HCT116 (cell line): ENCODE measurements at regions not wholly inside any gene's neighbourhood (a gene's known extent, or its start where the extent isn't known, plus 50 kb on each side); places are given as distances from the start of the nearest gene placed in this dataset.

ENCODE experiments used
- ATAC-seq: fragments of 200-7000 bp; cut with Tn5 transposase; 2 replicates; pipeline ENCODE4 v1.9.1; 2020; ENCODE audit warnings: mild to moderate bottlenecking, moderate library complexity
- BruUV-seq: library from RNA; stranded (reverse); fragments of 400-500 nt; replicated peaks from 2 replicates; lab custom pipeline; 2021; lab: Mats Ljungman, UMichigan
- CTCF ChIA-PET: fragments of 300-600 bp; sonication (Branson Sonifier 250); formaldehyde crosslinking; loops from one replicate; lab custom pipeline; 2021; ENCODE audit warnings: antibody characterized with exemption; lab: Charles Lee
- POLR2A ChIA-PET: fragments of 300-600, 350-600 bp; sonication (Branson Sonifier 250); formaldehyde crosslinking; loops from one replicate; lab custom pipeline; 2021; ENCODE audit warnings: antibody characterized with exemption; lab: Charles Lee
- RAD21 ChIA-PET, 2 experiments: fragments of 300-600 bp; sonication (Branson Sonifier 250); formaldehyde crosslinking; loops; one replicate each; lab custom pipeline; 2023; ENCODE audit warnings: low total read pairs in 2 of 2; ENCODE audit not compliant: uncharacterized antibody in 2 of 2, unreplicated experiment in 2 of 2, low non-redundant PET in 1 of 2; lab: Charles Lee
- DNase-seq: peaks from one replicate; pipeline ENCODE4 v3.0.0-alpha.2; 2010; ENCODE audit warnings: low read depth, low spot score
- H2AFZ ChIP-seq: fragments of 200-600 bp; shearing (Covaris generic), sonication (generic); 2 replicates; pipeline ENCODE4 v1.6.1; 2017; ENCODE audit warnings: low read depth, mixed run types, mixed read lengths, antibody characterized with exemption, low read length; ENCODE audit not compliant: poor library complexity, severe bottlenecking
- H3K27ac ChIP-seq: 2 replicates; pipeline ENCODE4 v1.5.1; 2012; ENCODE audit warnings: low read depth, low read length
- H3K27me3 ChIP-seq: fragments of 200-600 bp; sonication (generic); 2 replicates; pipeline ENCODE4 v1.6.1; 2016; ENCODE audit warnings: mixed run types, low read length, mixed read lengths; ENCODE audit not compliant: insufficient read depth
- H3K36me3 ChIP-seq, 2 experiments: fragments of 200-500 bp in 1 of 2; fragments of 200-600 bp in 1 of 2; sonication (Bioruptor generic) in 1 of 2; sonication (generic) in 1 of 2; 2 replicates each; pipeline versions ENCODE4 v1.5.1 to v1.6.1; 2014 to 2016; ENCODE audit warnings: low read length in 2 of 2, inconsistent platforms in 1 of 2, mixed read lengths in 1 of 2, mixed run types in 1 of 2; ENCODE audit not compliant: insufficient read depth in 2 of 2, control insufficient read depth in 1 of 2
- H3K4me1 ChIP-seq, 2 experiments: fragments of 200-600 bp in 1 of 2; sonication (generic) in 1 of 2; 2 replicates each; pipeline versions ENCODE4 v1.5.1 to v1.6.1; 2012 to 2017; ENCODE audit warnings: low read length in 2 of 2, inconsistent platforms in 1 of 2, mild to moderate bottlenecking in 1 of 2, mixed read lengths in 1 of 2, mixed run types in 1 of 2, moderate library complexity in 1 of 2; ENCODE audit not compliant: insufficient read depth in 2 of 2, control insufficient read depth in 1 of 2
- H3K4me2 ChIP-seq: fragments of 200-600 bp; sonication (generic); 2 replicates; pipeline ENCODE4 v1.6.1; 2017; ENCODE audit warnings: mixed run types, low read length, mixed read lengths
- H3K4me3 ChIP-seq, 2 experiments: fragments of 200-600 bp in 1 of 2; sonication (generic) in 1 of 2; replicated peaks in 1 of 2; 2 replicates each; pipeline ENCODE4 v1.5.1; 2011 to 2016; ENCODE audit warnings: low read length in 2 of 2, control low read depth in 1 of 2, low read depth in 1 of 2, mild to moderate bottlenecking in 1 of 2, mixed read lengths in 1 of 2, mixed run types in 1 of 2
- H3K79me2 ChIP-seq: fragments of 200-600 bp; sonication (generic); 2 replicates; pipeline ENCODE4 v1.6.1; 2017; ENCODE audit warnings: mild to moderate bottlenecking, mixed run types, low read length, moderate library complexity, mixed read lengths; ENCODE audit not compliant: insufficient read depth
- H3K9ac ChIP-seq: fragments of 200-600 bp; sonication (generic); 2 replicates; pipeline ENCODE4 v1.6.1; 2016; ENCODE audit warnings: low read length, mixed read lengths
- H3K9me2 ChIP-seq: fragments of 200-600 bp; sonication (generic), shearing (Covaris generic); 2 replicates; pipeline ENCODE4 v1.6.1; 2017; ENCODE audit warnings: mixed run types, mild to moderate bottlenecking, moderate library complexity; ENCODE audit not compliant: insufficient read depth
- H3K9me3 ChIP-seq, 2 experiments: fragments of 200-500 bp in 1 of 2; fragments of 200-600 bp in 1 of 2; sonication (Bioruptor generic) in 1 of 2; sonication (generic) in 1 of 2; 2 replicates each; pipeline ENCODE4 v1.6.1; 2014 to 2017; ENCODE audit warnings: low read length in 2 of 2, mixed read lengths in 2 of 2, inconsistent platforms in 1 of 2, low read depth in 1 of 2, mild to moderate bottlenecking in 1 of 2, mixed run types in 1 of 2, moderate library complexity in 1 of 2; ENCODE audit not compliant: control insufficient read depth in 1 of 2, insufficient read depth in 1 of 2
- H4K20me1 ChIP-seq: fragments of 200-600 bp; sonication (generic), shearing (Covaris generic); 2 replicates; pipeline ENCODE4 v1.6.1; 2017; ENCODE audit warnings: mixed run types, mild to moderate bottlenecking, moderate library complexity; ENCODE audit not compliant: insufficient read depth
- ATF3 ChIP-seq: IDR thresholded peaks from 2 replicates; pipeline ENCODE4 v1.6.1; 2012
- CBX3 ChIP-seq: IDR thresholded peaks from 2 replicates; pipeline ENCODE4 v1.6.1; 2012; ENCODE audit warnings: low read depth
- CEBPB ChIP-seq: IDR thresholded peaks from 2 replicates; pipeline ENCODE4 v1.6.1; 2012; ENCODE audit warnings: low read depth
- CTCF ChIP-seq, 3 experiments: fragments of 200-600 bp in 1 of 3; sonication (generic) in 1 of 3; IDR thresholded peaks in 2 of 3; conservative IDR thresholded peaks in 1 of 3; 2 replicates each; pipeline ENCODE4 v1.5.1; 2012 to 2017; ENCODE audit warnings: low read depth in 2 of 3, low read length in 2 of 3, antibody characterized with exemption in 1 of 3, borderline replicate concordance in 1 of 3, control low read depth in 1 of 3, mild to moderate bottlenecking in 1 of 3, mixed read lengths in 1 of 3, mixed run types in 1 of 3, moderate library complexity in 1 of 3; ENCODE audit not compliant: insufficient read depth in 1 of 3
- POLR2AphosphoS5 ChIP-seq: IDR thresholded peaks from 2 replicates; pipeline ENCODE4 v1.6.1; 2011; ENCODE audit warnings: mild to moderate bottlenecking, low read depth, low read length, moderate library complexity
- RAD21 ChIP-seq: IDR thresholded peaks from 2 replicates; pipeline ENCODE4 v1.6.1; 2012; ENCODE audit warnings: low read depth, mild to moderate bottlenecking
- REST ChIP-seq: IDR thresholded peaks from 2 replicates; pipeline ENCODE4 v1.6.1; 2012; ENCODE audit warnings: low read depth
- SRF ChIP-seq: IDR thresholded peaks from 2 replicates; pipeline ENCODE4 v1.6.1; 2012; ENCODE audit warnings: low read depth
- TCF7L2 ChIP-seq: IDR thresholded peaks from 2 replicates; pipeline ENCODE4 v1.7.0; 2011; ENCODE audit warnings: borderline replicate concordance, inconsistent platforms; ENCODE audit not compliant: insufficient read depth, insufficient read length; ENCODE audit errors: extremely low read depth
- ZFX ChIP-seq: fragments of 450-650 bp; IDR thresholded peaks from 2 replicates; pipeline ENCODE4 v1.6.1; 2017
- ZNF274 ChIP-seq: fragments of 200-500 bp; sonication (Bioruptor generic); IDR thresholded peaks from 2 replicates; pipeline ENCODE4 v1.6.1; 2014; ENCODE audit warnings: mild to moderate bottlenecking, low read depth, low read length, inconsistent platforms
- intact Hi-C: fragments of 100-400 bp; cut with micrococcal nuclease; formaldehyde crosslinking; loops from 2 replicates; pipeline ENCODE4 v1.10.0; 2022

- TF ChIP-seq CBX3 = no peak
- no peak for TF ChIP-seq CEBPB
- no peak for TF ChIP-seq RAD21
- TF ChIP-seq TCF7L2 = no peak
- no peak for TF ChIP-seq ZNF274
- no peak for TF ChIP-seq POLR2AphosphoS5
- TF ChIP-seq CTCF (IDR thresholded peaks at IDR 0.05 in 2 of 3, conservative IDR thresholded peaks at IDR 0.05 in 1 of 3; ENCODE audit: borderline replicate concordance in 1 of 3, insufficient read depth in 1 of 3, low read depth in 2 of 3, low read length in 2 of 3) = no peak
- no peak for TF ChIP-seq REST
- TF ChIP-seq ZFX = no peak
- no peak for TF ChIP-seq SRF
- TF ChIP-seq ATF3 = no peak
- Histone ChIP-seq H3K4me3 (no peak overlapping the region), H3K9me3 (peaks cover 10 to 11% of the 10 kb centered on the region in 2 experiments; a peak in 2 of 4 replicates), H3K79me2 (no peaks in the 10 kb centered on the region), H3K9ac (no peak overlapping the region), H3K27ac (no peak overlapping the region), H3K4me1 (no peaks in the 10 kb centered on the region), H3K27me3 (no peaks in the 10 kb centered on the region), H3K9me2 (no peaks in the 10 kb centered on the region), H3K4me2 (no peak overlapping the region), H4K20me1 (no peaks in the 10 kb centered on the region), H2AFZ (no peak overlapping the region), H3K36me3 (no peaks in the 10 kb centered on the region)
- BruUV-seq = no TSS peak
- ChIA-PET POLR2A (no interaction called here), CTCF (no interaction called here), RAD21 (no interaction called here)
- intact Hi-C loops = no loop called here
- DNase-seq (no peak), ATAC-seq (no peak)
These were observed 1292.6 kb upstream of the MAP3K7 start for GRCh38 chr6:91879386-91879995.
